ENCODE measurements at regions not wholly inside any gene's neighbourhood (a gene's known extent, or its start where the extent isn't known, plus 50 kb on each side); places are given as distances from the start of the nearest gene placed in this dataset.

DNA sequence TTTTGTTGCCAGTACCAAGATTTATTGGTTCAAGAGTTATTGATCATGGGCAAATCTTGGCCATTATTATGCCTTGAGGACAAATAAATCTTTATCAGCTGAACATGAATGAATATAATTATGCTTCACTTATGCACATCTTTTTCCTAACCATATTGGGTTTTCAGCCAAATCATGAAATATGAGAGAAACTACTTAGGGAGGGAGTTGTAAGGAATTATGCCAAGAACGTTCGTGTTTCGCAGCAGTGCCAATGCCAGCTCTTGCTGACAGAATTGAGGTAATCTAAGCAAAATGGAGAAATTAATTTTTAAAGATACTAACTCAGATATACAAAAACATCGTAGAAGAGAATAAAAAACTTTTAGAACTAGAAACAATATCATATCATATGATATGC, 301.1 kb upstream of the SASH1 start:
- H3K27ac ChIP-seq: no peak overlapping the region
- DNase-seq (no peak), ATAC-seq (no peak)
- intact Hi-C loops (cut with DNase I): no loop called here
- H3K36me3 ChIP-seq (replicated peaks in 1 of 2; ENCODE audit: insufficient read depth in 1 of 2, low read depth in 2 of 2): no peaks in the 10 kb centered on the region
- no peak overlapping the region for H3K4me3 ChIP-seq
- WGBS, 2 donors: 70 to 78% methylated on average over 4 of the region's 4 CpGs
- H3K27me3 ChIP-seq: no peaks in the 10 kb centered on the region
- H3K4me1 ChIP-seq: no peaks in the 10 kb centered on the region
- H3K9me3 ChIP-seq: no peaks in the 10 kb centered on the region
- TF ChIP-seq, protein P1, sequence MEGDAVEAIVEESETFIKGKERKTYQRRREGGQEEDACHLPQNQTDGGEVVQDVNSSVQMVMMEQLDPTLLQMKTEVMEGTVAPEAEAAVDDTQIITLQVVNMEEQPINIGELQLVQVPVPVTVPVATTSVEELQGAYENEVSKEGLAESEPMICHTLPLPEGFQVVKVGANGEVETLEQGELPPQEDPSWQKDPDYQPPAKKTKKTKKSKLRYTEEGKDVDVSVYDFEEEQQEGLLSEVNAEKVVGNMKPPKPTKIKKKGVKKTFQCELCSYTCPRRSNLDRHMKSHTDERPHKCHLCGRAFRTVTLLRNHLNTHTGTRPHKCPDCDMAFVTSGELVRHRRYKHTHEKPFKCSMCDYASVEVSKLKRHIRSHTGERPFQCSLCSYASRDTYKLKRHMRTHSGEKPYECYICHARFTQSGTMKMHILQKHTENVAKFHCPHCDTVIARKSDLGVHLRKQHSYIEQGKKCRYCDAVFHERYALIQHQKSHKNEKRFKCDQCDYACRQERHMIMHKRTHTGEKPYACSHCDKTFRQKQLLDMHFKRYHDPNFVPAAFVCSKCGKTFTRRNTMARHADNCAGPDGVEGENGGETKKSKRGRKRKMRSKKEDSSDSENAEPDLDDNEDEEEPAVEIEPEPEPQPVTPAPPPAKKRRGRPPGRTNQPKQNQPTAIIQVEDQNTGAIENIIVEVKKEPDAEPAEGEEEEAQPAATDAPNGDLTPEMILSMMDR (IDR thresholded peaks at IDR 0.05): no peak
- no peak for TF ChIP-seq POLR2A (IDR thresholded peaks at IDR 0.05)

GRCh38 chr6:148042536-148042935, 300.1 kb upstream of the SASH1 start:
- TF ChIP-seq, protein P1 (IDR thresholded peaks at IDR 0.05): no peak
- no peak for TF ChIP-seq POLR2A (IDR thresholded peaks at IDR 0.05)
- H3K4me3 ChIP-seq: no peak overlapping the region
- no peaks in the 10 kb centered on the region for H3K27me3 ChIP-seq
- H3K9me3 ChIP-seq: no peaks in the 10 kb centered on the region
- intact Hi-C loops (cut with DNase I): no loop called here
- DNase-seq (no peak), ATAC-seq (no peak)
- H3K36me3 ChIP-seq (replicated peaks in 1 of 2; ENCODE audit: insufficient read depth in 1 of 2, low read depth in 2 of 2): no peaks in the 10 kb centered on the region
- H3K4me1 ChIP-seq: no peaks in the 10 kb centered on the region
- no peak overlapping the region for H3K27ac ChIP-seq
- 25 to 30% methylated on average over 1 of the region's 1 CpG for WGBS, 2 donors

GRCh38 chr6:148044261-148044751, 298.3 kb upstream of the SASH1 start:
- intact Hi-C loops (cut with DNase I): no loop called here
- DNase-seq (no peak), ATAC-seq (no peak)
- no peaks in the 10 kb centered on the region for H3K9me3 ChIP-seq
- H3K4me3 ChIP-seq: no peak overlapping the region
- no peaks in the 10 kb centered on the region for H3K4me1 ChIP-seq
- H3K27me3 ChIP-seq: no peaks in the 10 kb centered on the region
- H3K36me3 ChIP-seq (replicated peaks in 1 of 2; ENCODE audit: insufficient read depth in 1 of 2, low read depth in 2 of 2): no peaks in the 10 kb centered on the region
- H3K27ac ChIP-seq: no peak overlapping the region
- 29 to 54% methylated on average over 1 of the region's 1 CpG for WGBS, 2 donors
- TF ChIP-seq, protein P1 (IDR thresholded peaks at IDR 0.05): no peak
- TF ChIP-seq POLR2A (IDR thresholded peaks at IDR 0.05): no peak

DNA sequence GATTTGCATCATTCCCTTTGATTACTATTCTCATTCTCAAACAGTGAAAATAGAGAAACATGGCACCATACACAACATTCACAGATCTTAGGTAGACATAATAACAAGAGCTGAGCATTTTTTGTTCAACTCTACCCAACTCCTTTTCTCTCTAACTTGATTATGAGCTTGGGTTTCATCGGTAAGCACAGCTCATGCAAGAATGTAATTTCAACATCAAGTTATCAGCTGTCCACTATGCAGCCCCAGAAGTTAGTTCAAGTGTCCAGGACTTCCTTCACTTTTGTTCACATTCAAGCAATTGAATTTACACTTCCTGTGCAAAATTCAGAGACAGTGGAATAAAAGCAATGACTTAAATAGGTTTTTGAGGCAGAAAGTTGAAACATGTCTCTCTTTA, 297.7 kb upstream of the SASH1 start:
- intact Hi-C loops (cut with DNase I): no loop called here
- no peaks in the 10 kb centered on the region for H3K36me3 ChIP-seq (replicated peaks in 1 of 2; ENCODE audit: insufficient read depth in 1 of 2, low read depth in 2 of 2)

DNA sequence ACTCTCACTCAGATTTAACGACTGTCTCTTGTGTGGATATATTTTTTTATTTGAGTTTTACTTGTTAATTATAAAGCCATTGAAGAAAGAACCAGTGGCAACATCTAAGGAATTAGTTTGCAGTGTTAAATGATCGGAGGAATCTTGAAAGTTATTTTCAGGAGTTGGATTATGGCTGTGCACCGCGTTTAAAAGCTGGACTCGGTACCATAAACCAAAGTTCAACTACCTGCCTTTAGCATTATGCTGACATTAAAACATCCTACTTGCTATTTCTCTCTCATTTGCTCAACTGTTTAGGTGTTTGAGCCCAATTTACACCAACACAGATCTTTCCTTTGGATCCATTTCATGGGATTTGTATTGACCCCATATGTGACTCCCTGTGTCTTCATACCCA, 289.4 kb upstream of the SASH1 start:
- ATAC-seq (no peak), DNase-seq (no peak)
- TF ChIP-seq, protein P1 (IDR thresholded peaks at IDR 0.05): no peak
- TF ChIP-seq POLR2A (IDR thresholded peaks at IDR 0.05): no peak
- H3K4me3 ChIP-seq: no peak overlapping the region
- no peaks in the 10 kb centered on the region for H3K36me3 ChIP-seq (replicated peaks in 1 of 2; ENCODE audit: insufficient read depth in 1 of 2, low read depth in 2 of 2)
- H3K27me3 ChIP-seq: no peaks in the 10 kb centered on the region
- intact Hi-C loops (cut with DNase I): no loop called here
- H3K9me3 ChIP-seq: no peaks in the 10 kb centered on the region
- no peak overlapping the region for H3K27ac ChIP-seq
- no peaks in the 10 kb centered on the region for H3K4me1 ChIP-seq
- 74 to 82% methylated on average over 5 of the region's 5 CpGs for WGBS, 2 donors

More for the DNA sequence above, 297.7 kb upstream of the SASH1 start:
- 75 to 76% methylated on average over 1 of the region's 1 CpG for WGBS, 2 donors
- TF ChIP-seq POLR2A (IDR thresholded peaks at IDR 0.05): no peak
- TF ChIP-seq, protein P1 (IDR thresholded peaks at IDR 0.05): no peak
- no peak for DNase-seq
- Histone ChIP-seq H3K27me3 (no peaks in the 10 kb centered on the region), H3K4me1 (no peaks in the 10 kb centered on the region), H3K4me3 (no peak overlapping the region), H3K27ac (no peak overlapping the region), H3K9me3 (no peaks in the 10 kb centered on the region)
- no peak for ATAC-seq

All from body of pancreas (tissue), 4 donors.